H9 (cell line): ENCODE measurements at regions not wholly inside any gene's neighbourhood (a gene's known extent, or its start where the extent isn't known, plus 50 kb on each side); places are given as distances from the start of the nearest gene placed in this dataset.

Experiments
- DNase-seq: peaks from one replicate; pipeline ENCODE4 v3.0.0-alpha.2; 2017
- H2AFZ ChIP-seq: one replicate; pipeline ENCODE4 v1.6.1; 2013; ENCODE audit warnings: mild to moderate bottlenecking, low read length, control low read depth, moderate library complexity
- H2AK5ac ChIP-seq: 2 replicates; pipeline ENCODE4 v1.6.1; 2013; ENCODE audit warnings: low read length, control low read depth, mixed read lengths; ENCODE audit not compliant: insufficient read length
- H2BK120ac ChIP-seq: one replicate; pipeline ENCODE4 v1.6.1; 2013; ENCODE audit warnings: low read depth, mild to moderate bottlenecking, low read length, control low read depth, inconsistent platforms; ENCODE audit not compliant: poor library complexity, severe bottlenecking
- H2BK12ac ChIP-seq: 2 replicates; pipeline ENCODE4 v1.6.1; 2013; ENCODE audit warnings: low read length, control low read depth, mixed read lengths, low read depth; ENCODE audit not compliant: insufficient read length
- H2BK15ac ChIP-seq: 2 replicates; pipeline ENCODE4 v1.6.1; 2013; ENCODE audit warnings: low read depth, low read length, control low read depth
- H2BK20ac ChIP-seq: one replicate; pipeline ENCODE4 v1.6.1; 2013; ENCODE audit warnings: low read depth, mild to moderate bottlenecking, low read length, control low read depth, inconsistent platforms; ENCODE audit not compliant: poor library complexity, severe bottlenecking
- H2BK5ac ChIP-seq: 2 replicates; pipeline ENCODE4 v1.6.1; 2013; ENCODE audit warnings: low read length, control low read depth, mixed read lengths; ENCODE audit not compliant: insufficient read length
- H3K14ac ChIP-seq: 2 replicates; pipeline ENCODE4 v1.6.1; 2013; ENCODE audit warnings: low read length, control low read depth; ENCODE audit not compliant: insufficient read depth
- H3K18ac ChIP-seq: 2 replicates; pipeline ENCODE4 v1.6.1; 2013; ENCODE audit warnings: low read depth, mild to moderate bottlenecking, mixed read lengths, low read length, control low read depth; ENCODE audit not compliant: insufficient read length
- H3K23ac ChIP-seq: 2 replicates; pipeline ENCODE4 v1.6.1; 2013; ENCODE audit warnings: low read length, control low read depth, mixed read lengths, low read depth; ENCODE audit not compliant: insufficient read length
- H3K23me2 ChIP-seq: 2 replicates; pipeline ENCODE4 v1.6.1; 2013; ENCODE audit warnings: low read depth, mild to moderate bottlenecking, mixed read lengths, low read length, control low read depth; ENCODE audit not compliant: insufficient read length, poor library complexity, severe bottlenecking
- H3K27ac ChIP-seq: 2 replicates; pipeline ENCODE4 v1.5.1; 2013; ENCODE audit warnings: low read length, control low read depth, mixed read lengths, low read depth; ENCODE audit not compliant: insufficient read length
- H3K27me3 ChIP-seq: 2 replicates; pipeline ENCODE4 v1.6.1; 2013; ENCODE audit warnings: low read length, control low read depth, inconsistent platforms; ENCODE audit not compliant: insufficient read depth
- H3K4ac ChIP-seq: 2 replicates; pipeline ENCODE4 v1.6.1; 2013; ENCODE audit warnings: low read depth, mild to moderate bottlenecking, control low read depth, inconsistent platforms, low read length, moderate library complexity
- H3K4me1 ChIP-seq: 2 replicates; pipeline ENCODE4 v1.6.1; 2013; ENCODE audit warnings: low read length, control low read depth, inconsistent platforms; ENCODE audit not compliant: insufficient read depth
- H3K4me2 ChIP-seq: 2 replicates; pipeline ENCODE4 v1.6.1; 2013; ENCODE audit warnings: low read length, control low read depth, mixed read lengths; ENCODE audit not compliant: insufficient read length, insufficient read depth
- H3K56ac ChIP-seq: 2 replicates; pipeline ENCODE4 v1.6.1; 2013; ENCODE audit warnings: low read depth, mild to moderate bottlenecking, mixed read lengths, low read length, control low read depth; ENCODE audit not compliant: insufficient read length
- H3K79me1 ChIP-seq: 2 replicates; pipeline ENCODE4 v1.6.1; 2013; ENCODE audit warnings: low read depth, mild to moderate bottlenecking, moderate library complexity, low read length, control low read depth, inconsistent platforms; ENCODE audit not compliant: insufficient read depth, poor library complexity, severe bottlenecking
- H3K79me2 ChIP-seq: 2 replicates; pipeline ENCODE4 v1.6.1; 2013; ENCODE audit warnings: low read length, control low read depth, inconsistent platforms; ENCODE audit not compliant: insufficient read depth
- H3K9ac ChIP-seq: 2 replicates; pipeline ENCODE4 v1.6.1; 2013; ENCODE audit warnings: low read length, control low read depth, mixed read lengths; ENCODE audit not compliant: insufficient read length; ENCODE audit errors: extremely low read depth
- H3K9me3 ChIP-seq: one replicate; pipeline ENCODE4 v1.6.1; 2013; ENCODE audit warnings: low read depth, low read length, inconsistent platforms; ENCODE audit not compliant: control insufficient read depth
- H3T11ph ChIP-seq: one replicate; pipeline ENCODE4 v1.6.1; 2013; ENCODE audit warnings: mild to moderate bottlenecking, low read length, control low read depth, inconsistent platforms
- H4K20me1 ChIP-seq: one replicate; pipeline ENCODE4 v1.6.1; 2013; ENCODE audit not compliant: control insufficient read depth, insufficient read length, insufficient read depth
- H4K5ac ChIP-seq: 2 replicates; pipeline ENCODE4 v1.6.1; 2013; ENCODE audit warnings: low read depth, mild to moderate bottlenecking, mixed read lengths, low read length, control low read depth; ENCODE audit not compliant: insufficient read length
- H4K8ac ChIP-seq: replicated peaks from 2 replicates; pipeline ENCODE4 v1.6.1; 2013; ENCODE audit warnings: low read length, control low read depth, mixed read lengths, low read depth; ENCODE audit not compliant: insufficient read length
- H4K91ac ChIP-seq: 2 replicates; pipeline ENCODE4 v1.6.1; 2013; ENCODE audit warnings: low read depth, mild to moderate bottlenecking, moderate library complexity, mixed read lengths, low read length, control low read depth; ENCODE audit not compliant: insufficient read length
- H3K27ac Mint-ChIP-seq, 3 experiments: 2 replicates in 2 of 3; 3 replicates in 1 of 3; pipeline ENCODE4 v1.8.0; 2020 to 2021; ENCODE audit warnings: mixed read lengths in 3 of 3, mild to moderate bottlenecking in 1 of 3, moderate library complexity in 1 of 3
- H3K27me3 Mint-ChIP-seq: 2 replicates; pipeline ENCODE4 v1.8.0; 2021; ENCODE audit warnings: low read depth, mild to moderate bottlenecking, moderate library complexity, mixed read lengths
- H3K36me3 Mint-ChIP-seq, 3 experiments: 2 replicates in 2 of 3; 3 replicates in 1 of 3; pipeline ENCODE4 v1.8.0; 2020 to 2021; ENCODE audit warnings: low read depth in 3 of 3, mixed read lengths in 3 of 3; ENCODE audit not compliant: insufficient read depth in 1 of 3
- H3K4me1 Mint-ChIP-seq, 2 experiments: 2 replicates each; pipeline ENCODE4 v1.8.0; 2020; ENCODE audit warnings: mixed read lengths in 2 of 2
- H3K4me3 Mint-ChIP-seq, 2 experiments: 2 replicates in 1 of 2; 3 replicates in 1 of 2; pipeline ENCODE4 v1.8.0; 2020 to 2021; ENCODE audit warnings: mild to moderate bottlenecking in 2 of 2, mixed read lengths in 2 of 2, moderate library complexity in 1 of 2
- H3K9me3 Mint-ChIP-seq, 2 experiments: 2 replicates in 1 of 2; 3 replicates in 1 of 2; pipeline ENCODE4 v1.8.0; 2020; ENCODE audit warnings: mild to moderate bottlenecking in 2 of 2, mixed read lengths in 2 of 2, moderate library complexity in 1 of 2
- WGBS: extraction: QIAGEN DNeasy Blood & Tissue Kit; methylation state at CpG from one replicate; pipeline ENCODE4 v1.1.7; 2013; ENCODE audit warnings: missing lambda C conversion rate, low lambda C conversion rate, mixed read lengths; ENCODE audit not compliant: insufficient read length; ENCODE audit errors: extremely low coverage; 5-methylcytosine and 5-hydroxymethylcytosine counted together
- TF ChIP-seq, protein P1 (sequence below): fragments of 200-600 bp; sonication (generic); conservative IDR thresholded peaks from 3 replicates; pipeline ENCODE4 v1.8.0; 2021; ENCODE audit warnings: antibody characterized with exemption, mild to moderate bottlenecking

DNA sequence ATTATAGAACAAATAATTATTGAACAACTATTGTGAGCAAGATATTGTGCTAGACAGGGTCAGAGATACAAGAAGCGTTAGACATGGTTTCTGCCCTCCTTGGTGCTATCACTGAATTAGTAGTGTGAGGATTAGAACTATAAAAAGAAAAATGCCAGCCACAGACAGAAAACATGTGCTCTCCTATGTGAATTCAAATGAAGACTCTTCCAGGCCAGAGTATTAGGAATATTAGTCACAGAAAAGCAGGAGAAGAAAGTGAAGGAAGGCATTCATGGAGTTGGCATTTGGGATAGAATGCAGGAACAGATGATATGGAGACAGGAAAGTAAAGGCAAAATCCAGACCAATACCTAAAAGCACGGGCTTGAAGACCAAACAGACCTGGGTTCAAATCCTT, 179.6 kb upstream of the TENM3 start:
- Histone ChIP-seq H3K4ac (no peak overlapping the region), H3K23ac (no peak overlapping the region), H3K9me3 (peaks cover 17% of the 10 kb centered on the region), H4K91ac (no peak overlapping the region), H2BK15ac (no peak overlapping the region), H4K8ac (no peak overlapping the region), H3K4me1 (peaks cover 6% of the 10 kb centered on the region; the same call in 1 of the 2 replicates), H2BK120ac (no peak overlapping the region), H3K23me2 (no peaks in the 10 kb centered on the region), H3K79me1 (no peaks in the 10 kb centered on the region), H3K14ac (no peak overlapping the region), H2AFZ (no peak overlapping the region), H2BK5ac (no peak overlapping the region), H2BK12ac (no peak overlapping the region), H3T11ph (no peak overlapping the region), H3K56ac (no peak overlapping the region), H3K4me2 (no peak overlapping the region), H2BK20ac (no peak overlapping the region), H4K5ac (no peak overlapping the region), H3K27ac (no peak overlapping the region), H3K9ac (no peak overlapping the region), H2AK5ac (no peak overlapping the region), H3K18ac (no peak overlapping the region), H3K79me2 (0 out of 2 replicates have a peak, but pooled peaks cover 1% of the 10 kb centered on the region), H3K27me3 (no peaks in the 10 kb centered on the region), H4K20me1 (no peaks in the 10 kb centered on the region)
- no peak overlapping the region for H3K4me3 Mint-ChIP-seq
- H3K9me3 Mint-ChIP-seq = peaks cover 17 to 20% of the 10 kb centered on the region in 2 experiments
- no CpG with 5 or more reads among the region's 2 CpGs for whole genome bisulfite sequencing
- no peak overlapping the region for H3K27ac Mint-ChIP-seq
- H3K4me1 Mint-ChIP-seq = peaks cover 27 to 35% of the 10 kb centered on the region in 2 experiments
- DNase-seq = no peak
- peaks cover 9 to 19% (median 18%) of the 10 kb centered on the region in 3 experiments for H3K36me3 Mint-ChIP-seq
- 0 out of 2 replicates have a peak, but pooled peaks cover 2% of the 10 kb centered on the region for H3K27me3 Mint-ChIP-seq
- TF ChIP-seq, protein P1, sequence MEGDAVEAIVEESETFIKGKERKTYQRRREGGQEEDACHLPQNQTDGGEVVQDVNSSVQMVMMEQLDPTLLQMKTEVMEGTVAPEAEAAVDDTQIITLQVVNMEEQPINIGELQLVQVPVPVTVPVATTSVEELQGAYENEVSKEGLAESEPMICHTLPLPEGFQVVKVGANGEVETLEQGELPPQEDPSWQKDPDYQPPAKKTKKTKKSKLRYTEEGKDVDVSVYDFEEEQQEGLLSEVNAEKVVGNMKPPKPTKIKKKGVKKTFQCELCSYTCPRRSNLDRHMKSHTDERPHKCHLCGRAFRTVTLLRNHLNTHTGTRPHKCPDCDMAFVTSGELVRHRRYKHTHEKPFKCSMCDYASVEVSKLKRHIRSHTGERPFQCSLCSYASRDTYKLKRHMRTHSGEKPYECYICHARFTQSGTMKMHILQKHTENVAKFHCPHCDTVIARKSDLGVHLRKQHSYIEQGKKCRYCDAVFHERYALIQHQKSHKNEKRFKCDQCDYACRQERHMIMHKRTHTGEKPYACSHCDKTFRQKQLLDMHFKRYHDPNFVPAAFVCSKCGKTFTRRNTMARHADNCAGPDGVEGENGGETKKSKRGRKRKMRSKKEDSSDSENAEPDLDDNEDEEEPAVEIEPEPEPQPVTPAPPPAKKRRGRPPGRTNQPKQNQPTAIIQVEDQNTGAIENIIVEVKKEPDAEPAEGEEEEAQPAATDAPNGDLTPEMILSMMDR = no peak
